ENCODE measurements at regions not wholly inside any gene's neighbourhood (a gene's known extent, or its start where the extent isn't known, plus 50 kb on each side); places are given as distances from the start of the nearest gene placed in this dataset.
"Not testable (repeated sequence)": the region's sequence is repeated elsewhere in the genome, so short reads cannot be mapped to it uniquely, and the experiment has no call there.

DNA sequence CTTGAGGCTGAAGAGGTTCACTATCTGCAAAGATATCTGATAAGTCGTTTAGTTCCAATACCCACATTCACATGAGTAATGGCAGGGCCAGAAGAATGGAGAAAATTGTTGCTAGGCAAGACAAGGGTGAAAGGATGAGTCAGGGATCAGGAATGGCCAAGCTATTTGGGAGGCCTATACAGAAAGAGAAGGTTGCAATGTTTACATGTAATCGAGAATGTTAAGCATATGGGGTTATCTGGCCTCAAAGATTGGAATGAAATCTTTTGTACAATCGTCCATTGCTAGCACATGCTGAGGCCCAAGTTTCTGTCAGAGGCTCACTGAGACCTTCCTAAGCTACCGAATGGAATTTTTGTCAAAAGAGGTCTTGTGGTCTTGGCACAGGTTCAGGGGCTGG is 299.9 kb upstream of the PLD5 start:
- peak; percentile 20 for DNase-seq (ENCODE audit: low read depth)

DNA sequence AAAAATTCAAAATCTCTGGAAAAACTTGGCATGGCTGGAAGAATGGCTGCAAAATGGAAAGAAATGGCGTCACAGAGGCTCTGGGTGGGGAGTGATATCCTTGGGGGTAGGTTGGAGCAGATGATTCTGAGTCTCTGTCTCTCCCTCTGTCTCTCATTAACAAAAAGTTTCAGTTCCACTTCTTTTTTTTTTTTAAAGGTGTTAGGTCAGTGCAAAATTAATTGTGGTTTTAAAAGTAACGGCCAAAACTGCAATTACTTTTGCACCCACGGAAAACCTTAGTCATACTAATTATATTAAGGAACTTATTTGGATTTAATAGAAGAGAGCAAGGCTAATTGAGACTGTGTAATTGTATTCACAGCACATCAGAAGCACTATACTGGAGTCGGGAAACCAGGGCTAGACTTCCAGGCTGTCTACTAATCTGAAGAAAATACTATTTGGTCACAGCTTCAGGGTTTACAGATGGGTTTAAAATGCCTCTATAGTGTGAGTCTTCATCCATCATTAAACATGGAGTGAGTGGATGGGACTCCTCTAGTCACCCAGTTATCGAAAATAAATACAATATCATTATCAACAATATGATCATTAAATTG is 289.1 kb upstream of the PLD5 start:
- no peak for DNase-seq (ENCODE audit: low read depth)

DNA sequence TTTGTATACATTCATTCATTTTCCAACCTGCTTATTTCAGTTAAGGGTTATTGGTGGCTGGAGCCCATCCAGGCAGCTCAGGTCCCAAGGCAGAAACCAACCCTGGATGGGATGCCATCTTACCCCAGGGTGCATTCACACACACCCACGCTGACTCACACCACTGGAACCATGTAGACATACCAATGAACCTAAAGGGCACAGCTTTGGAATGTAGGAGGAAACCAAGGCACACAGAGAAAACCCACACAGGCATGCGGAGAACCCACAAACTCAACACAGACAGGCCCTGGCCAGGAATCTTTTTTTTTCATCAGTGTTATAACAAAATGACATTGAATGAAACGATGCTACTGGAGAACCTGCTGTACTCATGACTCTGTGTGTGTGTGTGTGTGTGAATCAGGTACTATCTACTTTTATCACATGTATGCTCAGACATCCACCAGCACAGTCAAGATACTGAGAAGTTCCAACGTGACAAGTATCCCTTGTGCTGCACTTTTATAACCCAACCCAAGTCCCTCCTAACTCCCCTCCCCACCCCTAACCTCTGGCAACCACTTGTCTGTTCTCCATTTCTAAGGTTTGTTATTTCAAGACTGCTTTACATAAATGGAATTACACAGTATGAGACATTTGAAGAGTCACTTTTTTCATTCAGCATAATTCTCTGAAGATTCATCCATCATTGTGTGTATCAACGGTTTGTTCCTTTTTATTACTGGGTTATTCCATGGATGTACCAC is 286.8 kb upstream of the PLD5 start:
- peak; percentile 79 for DNase-seq (ENCODE audit: low read depth)

DNA sequence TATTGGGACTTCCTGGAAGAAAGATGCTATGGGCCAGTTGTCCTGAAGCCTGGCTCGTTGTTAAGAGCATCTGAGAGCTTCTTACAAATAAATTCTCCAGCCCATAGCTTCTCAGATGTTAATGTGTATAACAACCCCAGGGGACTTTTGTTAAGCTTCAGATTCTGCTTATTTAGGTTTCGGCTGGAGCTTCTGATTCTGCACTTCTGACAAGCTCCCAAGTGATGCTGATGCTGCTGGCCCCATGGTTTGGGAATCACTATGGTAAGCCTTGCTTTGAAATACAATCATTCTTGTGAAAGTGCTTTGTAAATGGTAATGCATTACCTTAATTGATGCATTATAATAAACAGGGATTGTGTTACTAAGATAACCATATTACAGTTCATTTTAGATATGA is 281.8 kb upstream of the PLD5 start:
- DNase-seq (ENCODE audit: low read depth), result no peak

DNA sequence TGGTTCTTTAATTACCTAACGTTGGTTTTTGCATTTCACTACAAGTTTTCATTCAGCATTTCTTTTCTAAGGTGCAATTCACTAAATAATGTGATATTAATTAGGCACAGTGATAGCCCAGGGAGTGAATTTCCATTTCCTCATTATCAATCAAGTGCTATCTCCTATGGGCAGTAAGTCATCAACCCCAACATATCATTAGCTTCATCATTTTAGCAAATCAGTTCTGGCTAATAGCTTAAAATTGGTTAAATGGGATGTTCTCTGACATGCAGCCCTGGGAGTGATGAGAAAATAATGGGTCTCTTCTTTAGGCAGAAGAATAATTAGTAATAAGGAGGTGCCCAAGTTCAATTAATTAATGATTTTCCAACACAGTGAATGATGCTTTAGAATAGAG is 280.9 kb upstream of the PLD5 start:
- DNase-seq (ENCODE audit: low read depth), result not testable (repeated sequence)

DNA sequence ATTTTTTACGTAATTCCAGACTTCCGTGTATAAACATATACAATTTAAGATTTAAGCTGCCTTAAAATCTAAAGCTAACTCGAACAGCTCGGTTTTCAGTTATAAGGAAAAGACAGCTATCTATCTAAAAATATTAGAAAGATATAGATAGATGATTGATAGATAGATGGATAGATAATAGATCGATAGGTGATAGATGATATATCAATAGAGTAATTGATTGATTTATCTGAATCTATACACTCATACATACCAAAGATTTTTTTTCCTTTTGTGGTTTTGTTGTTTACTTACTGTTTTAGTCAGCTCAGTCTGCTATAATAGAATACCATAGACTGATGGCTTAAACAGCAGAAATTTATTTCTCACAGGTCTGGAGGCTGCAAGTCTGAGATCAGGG is 278.5 kb upstream of the PLD5 start:
- no peak for DNase-seq (ENCODE audit: low read depth)

DNA sequence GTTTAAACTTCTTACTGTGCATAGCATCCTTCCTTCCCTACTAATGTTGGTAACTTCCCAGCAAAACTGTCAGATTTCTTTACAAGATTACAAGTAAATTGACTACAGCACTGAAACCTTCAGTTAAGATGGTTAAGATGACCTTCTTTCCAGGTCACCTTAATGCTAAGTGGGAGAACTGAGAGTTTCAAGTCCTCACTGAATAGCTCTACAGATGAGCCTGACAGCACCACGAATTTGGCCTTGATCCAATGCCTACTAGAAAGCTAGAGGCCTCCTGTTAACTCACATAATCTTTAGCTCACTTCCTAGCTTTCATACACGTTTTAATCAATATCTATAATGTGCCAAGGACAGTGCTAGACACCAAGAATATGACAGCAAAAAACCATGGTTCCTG is 276.0 kb upstream of the PLD5 start:
- no peak for DNase-seq (ENCODE audit: low read depth)

DNA sequence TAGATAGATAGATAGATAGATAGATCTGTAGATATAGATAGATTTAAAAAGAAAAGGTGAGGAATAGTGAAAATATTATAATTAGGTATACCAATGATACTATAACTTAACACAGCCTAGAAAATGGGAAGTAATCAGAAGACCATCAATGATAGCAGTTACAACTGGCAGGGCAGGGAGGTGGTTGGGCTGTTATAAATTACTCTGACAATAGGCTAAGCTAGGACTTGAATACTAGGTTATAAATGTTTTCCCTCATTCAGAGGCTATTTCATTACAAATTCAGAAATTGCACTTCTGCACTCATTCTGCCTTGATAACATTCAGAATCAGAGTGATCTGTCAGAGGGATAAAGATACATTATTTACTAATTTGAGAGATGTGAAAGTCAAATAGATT is 273.4 kb upstream of the PLD5 start:
- DNase-seq (ENCODE audit: low read depth), result no peak

DNA sequence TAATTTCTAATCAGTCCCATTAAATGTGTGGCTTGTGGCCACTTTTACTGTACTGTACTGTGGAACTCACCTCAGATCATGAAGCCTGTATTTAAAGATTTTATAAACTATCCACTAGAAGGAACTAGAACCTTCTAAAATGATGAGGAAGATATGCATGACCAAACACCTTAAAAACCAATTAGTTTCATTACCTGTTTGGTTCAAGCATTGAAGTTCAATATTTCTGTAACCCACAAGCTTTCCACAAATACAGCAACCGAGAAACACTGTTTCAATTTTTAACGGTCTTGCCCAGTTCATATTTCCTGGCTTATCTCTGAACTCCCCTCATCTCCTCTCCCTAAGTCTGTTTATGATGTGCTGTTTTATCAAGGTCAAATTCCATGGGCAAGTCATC is 264.3 kb upstream of the PLD5 start:
- no peak for DNase-seq (ENCODE audit: low read depth)

DNA sequence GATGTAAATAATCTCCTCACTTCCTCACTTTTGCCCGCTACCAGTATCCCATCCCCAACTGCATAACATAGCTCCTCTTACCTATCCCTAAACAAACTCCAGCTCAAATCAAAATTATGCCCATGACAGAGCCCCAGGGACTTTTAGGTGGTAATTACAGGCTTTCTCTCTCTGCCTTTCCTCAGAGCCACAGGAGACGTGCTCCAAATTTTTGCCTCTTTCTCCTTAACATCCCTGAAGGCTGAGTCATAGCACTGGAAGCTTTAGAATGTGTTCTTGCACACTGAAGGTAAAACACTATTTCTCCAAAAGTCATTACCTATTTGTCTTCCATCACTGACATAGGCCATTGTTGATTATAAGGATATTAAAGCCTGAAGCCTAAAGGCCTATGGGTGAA is 263.5 kb upstream of the PLD5 start:
- no peak for DNase-seq (ENCODE audit: low read depth)

DNA sequence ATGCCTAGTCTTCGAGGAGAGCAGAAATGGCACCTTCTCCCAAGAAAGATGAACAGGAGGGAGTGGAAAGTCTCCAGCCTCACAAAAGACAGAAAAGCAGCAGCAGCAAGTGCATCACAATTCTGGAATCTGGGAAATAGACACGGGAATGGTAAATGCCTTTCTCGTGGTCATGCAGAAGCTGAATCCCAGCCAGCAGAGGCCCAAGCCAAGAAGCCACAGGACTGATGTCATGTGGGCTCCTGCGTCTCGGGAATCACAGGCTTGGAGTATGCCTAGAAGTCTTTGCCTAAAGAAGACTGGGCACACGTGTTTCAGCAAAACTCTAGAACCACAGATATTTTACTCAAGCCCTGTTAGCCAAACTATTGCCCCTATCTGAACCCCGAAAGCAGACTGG is 260.3 kb upstream of the PLD5 start:
- DNase-seq (ENCODE audit: low read depth), result peak; percentile 84

DNA sequence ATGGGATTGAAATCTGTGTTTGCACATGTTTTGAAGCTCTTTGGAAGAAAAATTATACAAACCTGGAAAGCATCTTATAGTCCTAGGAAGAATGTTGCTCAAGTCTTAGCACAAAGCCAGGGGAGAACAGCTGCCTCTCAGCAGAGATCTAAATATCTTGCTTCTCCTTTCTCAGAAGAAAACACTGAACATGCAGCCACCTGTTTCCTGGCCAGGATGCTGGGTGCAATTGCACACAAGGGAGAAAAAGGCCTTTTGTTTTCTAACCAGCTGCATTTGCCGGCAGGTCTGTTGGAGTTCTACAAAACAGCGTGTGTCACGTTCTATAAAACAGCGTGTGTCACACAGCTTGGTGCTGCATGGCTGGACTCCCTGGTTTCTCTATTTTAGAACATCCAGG is 259.6 kb upstream of the PLD5 start:
- peak; percentile 71 for DNase-seq (ENCODE audit: low read depth)

DNA sequence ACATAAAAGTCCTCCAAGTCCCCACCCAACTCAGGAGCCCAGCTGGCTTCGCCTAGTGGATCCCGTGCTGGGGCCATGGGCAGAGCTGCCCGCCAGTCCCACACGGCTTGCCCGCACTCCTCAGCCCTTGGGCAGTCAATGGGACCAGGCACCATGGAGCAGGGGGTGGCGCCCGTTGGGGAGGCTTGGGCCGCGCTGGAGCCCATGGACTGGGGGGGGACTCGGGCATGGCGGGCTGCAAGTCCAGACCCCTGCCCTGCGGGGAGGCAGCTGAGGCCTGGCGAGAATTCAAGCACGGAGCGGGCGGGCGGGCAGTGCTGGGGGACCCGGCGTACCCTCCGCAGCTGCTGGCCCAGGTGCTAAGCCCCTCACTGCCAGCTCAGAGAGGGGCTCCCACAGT is 249.8 kb upstream of the PLD5 start:
- DNase-seq (ENCODE audit: low read depth), result no peak

DNA sequence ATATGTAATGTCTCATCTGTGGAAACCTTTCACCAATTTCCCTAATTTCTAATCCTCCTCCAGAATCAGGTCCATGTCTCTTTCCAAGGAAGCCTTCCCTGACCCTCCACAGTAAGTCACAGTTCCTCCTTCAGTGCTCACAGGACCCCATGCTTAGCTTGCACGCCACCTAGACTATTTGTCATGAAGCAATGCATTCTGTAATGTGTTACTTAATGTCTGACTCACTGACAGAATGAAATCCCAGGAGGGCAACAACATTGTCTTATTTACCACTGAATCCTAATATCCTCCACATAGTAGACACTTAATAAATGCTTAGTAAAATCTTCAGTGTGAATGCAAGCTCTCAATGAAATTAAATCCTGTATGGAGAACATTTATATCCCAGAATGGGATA is 245.9 kb upstream of the PLD5 start:
- no peak for DNase-seq (ENCODE audit: low read depth)

DNA sequence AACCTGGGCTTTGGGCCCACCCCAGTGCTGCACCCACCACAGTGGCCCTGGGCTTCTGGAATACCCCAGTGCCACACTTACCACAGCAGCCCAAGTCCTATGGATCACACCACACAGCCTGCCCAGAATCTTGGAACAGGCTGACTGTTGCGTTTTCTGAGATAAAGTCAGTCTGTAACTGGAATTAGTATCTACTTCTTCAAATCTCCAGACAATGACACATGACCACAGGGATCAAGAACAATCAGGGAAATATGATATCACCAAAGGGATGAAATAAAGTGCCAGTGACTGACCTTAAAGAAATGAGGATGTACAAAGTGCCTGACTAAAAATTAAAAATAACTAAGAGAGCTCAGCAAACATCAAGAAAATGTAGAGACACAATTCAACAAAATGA is 239.7 kb upstream of the PLD5 start:
- peak; percentile 66 for DNase-seq (ENCODE audit: low read depth)

DNA sequence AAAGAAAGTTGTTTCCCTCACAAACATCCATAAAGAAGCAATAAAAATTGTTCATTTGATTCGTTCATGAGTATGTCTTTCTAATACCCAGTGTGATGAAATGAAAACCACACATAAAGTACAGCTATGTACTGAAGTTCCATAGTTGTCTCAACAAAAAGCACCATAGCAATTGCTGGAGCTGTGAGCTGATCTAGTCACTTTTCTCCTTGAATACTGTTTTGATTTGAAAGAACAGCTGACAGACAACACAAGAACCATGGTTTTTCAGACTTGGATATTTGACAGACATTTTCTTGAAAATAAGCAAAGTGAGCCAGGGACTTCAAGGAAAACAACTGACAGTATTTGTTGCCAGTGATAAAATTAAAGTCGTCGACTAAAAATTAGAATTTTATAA is 237.1 kb upstream of the PLD5 start:
- peak; percentile 59 for DNase-seq (ENCODE audit: low read depth)

DNA sequence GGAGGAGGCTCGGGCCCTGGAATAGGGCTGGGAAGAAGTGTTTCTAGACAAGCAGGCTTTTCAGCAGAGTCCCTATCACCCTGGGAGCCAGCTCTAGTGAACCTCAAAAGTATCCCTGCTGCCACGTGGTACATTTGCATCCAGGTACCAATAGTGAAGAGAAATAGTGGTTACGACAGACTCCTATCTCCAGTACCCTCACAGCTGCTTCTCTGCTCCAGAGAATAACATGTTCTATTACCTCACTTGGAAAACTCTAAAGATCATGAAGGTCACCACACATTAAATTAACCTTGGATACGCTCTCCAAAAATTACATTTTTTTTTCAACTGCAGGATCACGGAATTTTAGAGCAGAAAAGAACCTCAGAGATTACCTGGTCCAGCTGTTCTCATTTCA is 230.4 kb upstream of the PLD5 start:
- DNase-seq (ENCODE audit: low read depth), result no peak

DNA sequence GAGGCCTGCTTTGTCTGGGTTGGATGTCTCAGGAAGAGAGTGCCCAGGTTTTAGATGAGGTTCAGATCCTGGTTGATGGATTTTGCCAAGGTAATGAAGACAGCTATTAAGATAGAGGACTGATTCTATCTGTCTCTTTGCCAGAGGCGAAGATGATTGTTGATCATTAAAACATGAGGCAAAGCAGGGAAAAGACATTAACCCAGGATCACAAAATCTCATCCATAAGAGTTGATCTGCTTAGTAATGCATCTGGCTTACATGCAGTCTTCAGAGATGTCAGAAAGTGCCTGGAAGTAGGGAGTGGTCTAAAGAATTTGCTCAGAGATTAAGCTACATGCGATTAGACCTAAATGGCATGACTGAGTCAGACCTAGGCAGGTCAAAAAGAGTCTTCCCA is 229.6 kb upstream of the PLD5 start:
- DNase-seq (ENCODE audit: low read depth), result no peak

DNA sequence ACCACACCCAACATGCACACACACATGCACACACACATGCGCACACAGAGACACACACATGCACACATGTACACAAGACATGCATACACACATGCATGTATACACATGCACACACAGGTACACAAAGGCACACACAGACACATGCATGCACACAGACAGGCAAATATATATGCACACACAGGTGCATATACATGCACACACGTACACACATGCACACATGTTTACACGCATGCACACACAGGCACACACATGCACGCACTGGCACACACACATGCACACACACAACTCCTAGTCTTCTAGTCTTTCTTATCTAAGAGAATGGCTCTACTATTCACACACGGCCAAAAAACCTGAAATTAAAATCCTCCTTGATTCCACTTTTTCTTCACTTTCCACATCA is 222.7 kb upstream of the PLD5 start:
- no peak for DNase-seq (ENCODE audit: low read depth)

DNA sequence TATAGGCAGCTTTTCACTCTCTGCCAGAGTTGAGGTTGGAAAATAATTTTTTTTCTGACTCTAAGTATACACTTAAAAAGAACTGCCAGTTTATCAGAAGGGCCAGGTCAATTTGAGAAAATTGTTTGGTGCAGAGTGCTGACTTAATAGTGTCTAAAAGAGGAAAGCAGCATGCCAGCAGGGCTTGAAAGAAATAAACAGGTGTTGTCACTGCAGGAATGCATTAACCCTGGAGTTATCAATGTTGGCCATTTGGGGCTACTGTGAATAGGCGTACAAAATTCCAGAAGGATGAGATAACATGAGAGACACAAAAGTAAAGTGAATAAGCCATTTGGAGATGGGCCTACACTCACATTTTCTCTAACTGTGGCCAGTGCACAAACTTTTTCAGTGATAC is 220.6 kb upstream of the PLD5 start:
- peak; percentile 97 for DNase-seq (ENCODE audit: low read depth)

DNA sequence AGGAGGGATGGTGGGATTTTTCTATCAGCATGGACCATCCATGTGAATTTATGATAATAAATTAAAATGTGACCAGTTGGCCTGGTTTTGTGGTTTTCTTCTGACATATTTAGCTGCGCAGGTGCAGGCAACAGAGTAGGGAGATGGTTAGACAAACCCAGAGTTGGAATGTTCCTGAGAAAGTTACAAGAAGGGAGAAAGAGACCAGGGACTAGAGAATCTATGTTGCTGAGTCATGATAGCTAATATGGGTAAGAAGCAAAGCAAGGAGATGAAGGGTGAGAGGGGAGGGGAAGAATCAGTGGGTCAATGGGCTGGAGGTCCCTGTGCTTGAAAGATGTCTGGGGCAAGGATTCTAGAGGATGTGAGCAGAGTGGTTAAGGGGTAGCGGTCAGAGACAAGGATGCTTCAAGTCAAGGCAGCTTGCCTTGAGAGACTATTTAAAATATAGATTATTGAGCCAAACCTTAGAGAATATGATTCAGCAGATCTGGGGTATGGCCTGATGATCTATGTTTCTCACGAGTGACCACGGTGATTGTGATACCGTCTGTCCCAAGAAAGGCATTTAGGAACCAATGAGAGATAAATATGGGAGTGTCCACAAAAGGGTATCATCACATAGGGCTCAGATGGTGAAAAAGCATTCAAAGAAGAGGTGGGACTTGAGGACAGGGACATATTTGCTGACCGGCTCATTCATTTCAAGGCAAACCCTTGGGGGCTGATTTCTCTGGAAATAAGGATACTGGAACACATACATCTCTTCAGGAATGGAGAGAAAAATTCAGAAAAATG is 219.7 kb upstream of the PLD5 start:
- peak; percentile 90 for DNase-seq (ENCODE audit: low read depth)

Data from myocyte (in vitro differentiated cells).